ENCODE measurements at regions not wholly inside any gene's neighbourhood (a gene's known extent, or its start where the extent isn't known, plus 50 kb on each side); places are given as distances from the start of the nearest gene placed in this dataset.
"Not testable (repeated sequence)": the region's sequence is repeated elsewhere in the genome, so short reads cannot be mapped to it uniquely, and the experiment has no call there.

GRCh38 chr22:23424551-23425068 is 155.5 kb downstream of the IGLL1 start:
- H3K9me3 ChIP-seq (ENCODE audit: control insufficient read depth, insufficient read depth, low read length); H3K14ac ChIP-seq (replicated peaks; ENCODE audit: low read depth, low read length); H4K5ac ChIP-seq (ENCODE audit: low read depth, low read length); H2BK120ac ChIP-seq (ENCODE audit: low read depth, low read length); H3K27ac ChIP-seq (ENCODE audit: insufficient read depth, low read length); H3K9ac ChIP-seq (ENCODE audit: low read depth, low read length); H3K79me1 ChIP-seq (ENCODE audit: low read depth in 1 of 2, low read length in 2 of 2); H2AFZ ChIP-seq (replicated peaks; ENCODE audit: low read length, poor library complexity); H4K20me1 ChIP-seq (ENCODE audit: insufficient read depth, low read length); CTCF ChIA-PET; H3K4me1 ChIP-seq (ENCODE audit: control insufficient read depth, insufficient read depth, low read length); H3K23ac ChIP-seq (ENCODE audit: low read depth, low read length); in situ Hi-C loops (cut with MboI; ENCODE audit: low sequenced_read_pairs); H3K18ac ChIP-seq (ENCODE audit: low read depth, low read length); H4K91ac ChIP-seq (ENCODE audit: insufficient read depth, low read depth, low read length); H3K4me2 ChIP-seq (ENCODE audit: low read depth, low read length); ATAC-seq (ENCODE audit: low read depth); H2BK5ac ChIP-seq (ENCODE audit: low read depth, low read length, poor library complexity, severe bottlenecking); DNase-seq; dilution Hi-C loops (cut with HindIII; ENCODE audit: low sequenced_read_pairs, unreplicated experiment); intact Hi-C loops (cut with micrococcal nuclease); H3K9me1 ChIP-seq (ENCODE audit: insufficient read depth, low read length); H2AK9ac ChIP-seq (replicated peaks; ENCODE audit: low read depth, low read length, poor library complexity); BruUV-seq (replicated peaks); H3K27me3 ChIP-seq (ENCODE audit: control insufficient read depth, insufficient read depth, low read length); H3K36me3 ChIP-seq (ENCODE audit: control insufficient read depth, insufficient read depth, low read length); H2AK5ac ChIP-seq (ENCODE audit: low read depth, low read length); H2BK20ac ChIP-seq (ENCODE audit: low read depth, low read length); POLR2A ChIA-PET (ENCODE audit: unreplicated experiment); H3K4me3 ChIP-seq (ENCODE audit: insufficient read depth, low read depth, low read length); H3K4ac ChIP-seq (ENCODE audit: low read depth, low read length); H4K8ac ChIP-seq (ENCODE audit: low read depth in 2 of 2, low read length in 2 of 2); H2BK15ac ChIP-seq (ENCODE audit: low read depth, low read length); H3K56ac ChIP-seq (ENCODE audit: extremely low read depth, insufficient read depth, low read length): not testable (repeated sequence)
- no CpG with 5 or more reads among the region's 5 CpGs for WGBS, 2 experiments (ENCODE audit: extremely low coverage in 2 of 2, insufficient read length in 1 of 2)

Data from IMR-90 (cell line).